Liver (tissue), 2 donors: ENCODE measurements at regions not wholly inside any gene's neighbourhood (a gene's known extent, or its start where the extent isn't known, plus 50 kb on each side); places are given as distances from the start of the nearest gene placed in this dataset.

Experiments
- RAD21 ChIP-seq, 2 donors: IDR thresholded peaks; 2 replicates each; pipeline ENCODE4 v1.6.1; 2016; ENCODE audit warnings: antibody characterized with exemption in 2 of 2, mild to moderate bottlenecking in 2 of 2
- TF ChIP-seq, protein P1 (sequence below): IDR thresholded peaks from 2 replicates; pipeline ENCODE4 v1.6.1; 2016; ENCODE audit warnings: antibody characterized with exemption
- donor health status: healthy.

DNA sequence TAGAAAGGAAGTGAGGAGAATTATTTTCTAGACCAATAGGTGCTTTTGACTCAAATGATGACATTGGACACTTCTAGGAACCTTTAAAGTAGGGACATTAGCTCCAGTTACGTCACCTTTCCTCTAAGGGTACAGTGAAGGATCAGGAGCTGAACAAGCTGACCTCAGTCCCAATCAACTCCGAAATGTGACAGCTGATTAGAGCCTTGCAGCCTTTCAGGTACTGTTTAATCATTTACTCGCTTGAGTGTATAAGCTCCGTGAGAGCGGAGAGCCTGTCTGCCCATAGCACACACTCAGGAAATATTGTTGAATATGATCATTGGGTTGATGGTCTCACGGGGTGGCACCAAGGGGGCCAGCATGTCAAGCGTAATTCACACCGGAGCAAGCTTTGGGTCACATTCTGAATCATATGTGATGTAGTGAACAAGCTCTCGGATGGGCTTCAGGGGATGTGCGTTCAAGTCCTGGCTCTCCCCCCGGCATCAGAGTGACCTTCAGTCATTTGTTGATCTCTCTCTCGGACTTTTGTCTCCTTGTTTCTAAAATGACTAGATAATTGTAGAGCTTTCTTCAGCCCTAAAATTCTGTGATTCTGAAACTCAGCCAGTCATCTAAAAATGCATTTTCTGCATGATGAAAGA, 141.9 kb downstream of the ZIC5 start:
- TF ChIP-seq RAD21 (IDR thresholded peaks at IDR 0.05) = no peak
- TF ChIP-seq, protein P1, sequence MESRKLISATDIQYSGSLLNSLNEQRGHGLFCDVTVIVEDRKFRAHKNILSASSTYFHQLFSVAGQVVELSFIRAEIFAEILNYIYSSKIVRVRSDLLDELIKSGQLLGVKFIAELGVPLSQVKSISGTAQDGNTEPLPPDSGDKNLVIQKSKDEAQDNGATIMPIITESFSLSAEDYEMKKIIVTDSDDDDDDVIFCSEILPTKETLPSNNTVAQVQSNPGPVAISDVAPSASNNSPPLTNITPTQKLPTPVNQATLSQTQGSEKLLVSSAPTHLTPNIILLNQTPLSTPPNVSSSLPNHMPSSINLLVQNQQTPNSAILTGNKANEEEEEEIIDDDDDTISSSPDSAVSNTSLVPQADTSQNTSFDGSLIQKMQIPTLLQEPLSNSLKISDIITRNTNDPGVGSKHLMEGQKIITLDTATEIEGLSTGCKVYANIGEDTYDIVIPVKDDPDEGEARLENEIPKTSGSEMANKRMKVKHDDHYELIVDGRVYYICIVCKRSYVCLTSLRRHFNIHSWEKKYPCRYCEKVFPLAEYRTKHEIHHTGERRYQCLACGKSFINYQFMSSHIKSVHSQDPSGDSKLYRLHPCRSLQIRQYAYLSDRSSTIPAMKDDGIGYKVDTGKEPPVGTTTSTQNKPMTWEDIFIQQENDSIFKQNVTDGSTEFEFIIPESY = no peak
